GM18868 (cell line): ENCODE measurements at regions not wholly inside any gene's neighbourhood (a gene's known extent, or its start where the extent isn't known, plus 50 kb on each side); places are given as distances from the start of the nearest gene placed in this dataset.
"Not testable (repeated sequence)": the region's sequence is repeated elsewhere in the genome, so short reads cannot be mapped to it uniquely, and the experiment has no call there.

Source experiments
- ATAC-seq: cut with Tn5 transposase; IDR thresholded peaks from one replicate; pipeline ENCODE4 v1.9.1; 2021; ENCODE audit warnings: mild to moderate bottlenecking, moderate library complexity; ENCODE audit not compliant: unreplicated experiment

- ATAC-seq = no peak
Observed at GRCh38 chr16:13697013-13697412, 222.9 kb upstream of the ERCC4 start.

DNA sequence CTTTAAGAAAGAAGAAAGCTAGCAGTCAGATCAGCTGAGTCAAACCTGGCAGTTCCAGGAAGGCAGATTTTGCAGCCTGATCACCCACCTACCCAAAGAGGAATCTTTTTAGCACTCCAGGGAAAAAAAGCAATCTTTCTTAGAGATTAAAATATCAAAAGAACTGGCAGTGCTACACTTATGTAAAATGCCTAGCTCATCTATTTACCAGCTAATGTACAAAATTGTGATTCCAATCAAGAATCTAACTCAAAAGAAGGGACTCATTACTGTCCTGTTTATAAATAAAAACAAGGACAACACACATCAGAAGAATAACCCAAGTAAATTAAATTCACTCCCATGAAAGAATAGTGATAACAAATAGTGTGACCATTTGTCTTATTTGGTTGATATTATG, 222.4 kb upstream of the ERCC4 start:
- no peak for ATAC-seq

- no peak for ATAC-seq
Observed at GRCh38 chr16:13702614-13703013, 217.3 kb upstream of the ERCC4 start.

DNA sequence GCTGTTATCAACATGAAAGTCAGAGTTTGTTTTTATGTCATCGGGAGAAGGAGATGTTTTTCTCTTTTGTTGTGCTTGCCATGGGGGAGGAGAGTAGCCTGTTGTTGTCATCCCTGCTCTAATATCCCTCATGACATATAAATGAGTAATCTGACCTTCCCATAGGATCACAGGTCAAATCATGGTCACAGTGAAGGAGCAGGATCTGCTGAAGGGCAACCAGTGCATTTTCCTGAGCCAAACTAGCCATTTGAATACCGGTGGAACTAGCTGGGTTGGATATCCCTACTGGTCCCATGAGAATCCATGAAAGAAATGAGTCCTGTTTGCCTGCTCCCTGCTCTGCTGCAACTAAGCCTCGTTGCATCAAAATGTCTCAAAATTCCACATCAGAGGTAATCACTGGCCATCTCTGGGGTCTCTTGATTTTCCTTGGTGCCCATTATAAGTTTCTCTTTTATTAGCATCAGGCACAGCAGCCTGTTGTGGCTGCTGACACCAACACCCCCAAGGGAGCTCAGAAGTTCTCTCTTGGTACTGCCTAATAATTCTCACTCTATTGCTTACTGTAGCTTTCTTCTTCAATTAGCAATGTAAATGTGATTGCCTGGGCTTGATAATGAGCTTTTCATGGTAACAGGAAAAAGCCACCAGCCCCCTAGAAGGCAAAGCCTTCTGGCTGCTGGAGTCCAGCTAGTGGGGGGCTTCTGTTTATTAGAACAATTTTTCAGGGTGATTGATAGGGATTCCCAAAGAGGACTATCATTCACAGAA, 211.4 kb upstream of the ERCC4 start:
- ATAC-seq = no peak

- ATAC-seq = no peak
Observed at GRCh38 chr16:13718748-13719147, 201.2 kb upstream of the ERCC4 start.

- no peak for ATAC-seq
Observed at GRCh38 chr16:13727943-13728342, 192.0 kb upstream of the ERCC4 start.

- ATAC-seq = no peak
Observed at GRCh38 chr16:13733561-13733960, 186.4 kb upstream of the ERCC4 start.

DNA sequence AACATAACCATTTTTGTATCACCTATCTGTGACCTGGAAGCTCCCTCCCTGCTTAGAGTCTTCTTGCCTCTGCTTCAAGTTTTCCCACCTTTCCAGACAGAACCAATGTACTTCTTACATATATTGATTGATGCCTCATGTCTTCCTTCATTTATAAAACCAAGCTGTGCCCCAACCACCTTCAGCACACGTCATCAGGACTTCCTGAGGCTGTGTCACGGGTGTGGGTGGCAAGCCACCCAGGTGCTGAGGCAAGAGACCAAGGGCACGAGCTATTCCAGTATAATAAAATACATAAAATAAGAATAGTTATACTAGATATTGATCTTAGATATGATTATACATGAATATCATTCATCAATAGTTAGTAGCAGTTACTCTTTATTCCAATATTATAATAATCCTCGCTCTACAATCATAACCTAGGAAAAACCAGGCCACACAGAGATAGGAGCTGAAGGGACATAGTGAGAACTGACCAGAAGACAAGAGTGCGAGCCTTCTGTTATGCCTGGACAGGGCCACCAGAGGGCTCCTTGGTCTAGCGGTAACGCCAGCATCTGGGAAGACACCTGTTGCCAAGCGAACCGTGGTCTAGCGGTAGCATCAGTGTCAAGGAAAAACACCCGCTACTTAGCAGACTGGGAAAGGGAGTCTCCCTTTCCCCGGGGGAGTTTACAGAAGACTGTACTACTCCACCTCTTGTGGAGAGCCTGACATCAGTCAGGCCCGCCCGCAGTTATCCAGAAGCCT, 180.2 kb upstream of the ERCC4 start:
- ATAC-seq = not testable (repeated sequence)

DNA sequence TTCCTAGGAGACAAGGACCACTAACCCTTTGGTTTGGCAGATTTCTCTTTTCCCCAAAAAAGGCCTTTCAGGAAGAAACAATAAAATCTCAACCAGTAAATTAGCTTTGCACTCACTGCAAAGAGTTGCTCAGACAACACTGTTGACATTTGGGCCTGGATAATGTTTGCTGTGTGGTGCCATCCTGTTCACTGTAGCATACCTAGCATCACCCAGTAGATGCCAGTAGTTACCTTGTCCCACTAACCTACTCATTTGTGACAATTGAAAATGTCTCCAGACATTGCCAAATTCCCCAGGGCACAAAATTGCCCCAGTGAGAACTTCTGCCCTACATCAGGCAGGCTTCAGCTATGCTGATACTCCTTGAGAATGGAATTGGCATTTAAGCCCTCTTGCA, 177.0 kb upstream of the ERCC4 start:
- ATAC-seq = no peak

DNA sequence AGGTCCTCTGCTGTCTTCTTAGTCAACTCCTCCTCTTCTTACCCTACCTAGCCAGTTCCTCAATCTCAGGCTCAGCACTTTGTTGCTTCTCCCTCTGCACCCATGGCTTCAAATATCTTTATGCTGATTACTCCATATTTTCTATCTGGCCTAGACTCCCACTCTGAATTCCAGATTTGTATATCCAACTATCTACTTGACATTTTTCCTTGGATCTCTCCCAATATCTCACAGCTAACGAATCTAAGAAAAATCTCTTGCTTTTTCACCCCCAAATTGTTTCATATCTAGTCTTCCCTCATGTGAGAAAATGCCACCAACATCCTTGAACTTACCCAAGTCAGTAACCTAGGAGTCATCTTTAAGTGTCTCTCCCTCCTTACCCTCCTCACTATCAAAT, 176.4 kb upstream of the ERCC4 start:
- ATAC-seq = no peak

GRCh38 chr16:13756411-13757140, 163.4 kb upstream of the ERCC4 start:
- no peak for ATAC-seq

DNA sequence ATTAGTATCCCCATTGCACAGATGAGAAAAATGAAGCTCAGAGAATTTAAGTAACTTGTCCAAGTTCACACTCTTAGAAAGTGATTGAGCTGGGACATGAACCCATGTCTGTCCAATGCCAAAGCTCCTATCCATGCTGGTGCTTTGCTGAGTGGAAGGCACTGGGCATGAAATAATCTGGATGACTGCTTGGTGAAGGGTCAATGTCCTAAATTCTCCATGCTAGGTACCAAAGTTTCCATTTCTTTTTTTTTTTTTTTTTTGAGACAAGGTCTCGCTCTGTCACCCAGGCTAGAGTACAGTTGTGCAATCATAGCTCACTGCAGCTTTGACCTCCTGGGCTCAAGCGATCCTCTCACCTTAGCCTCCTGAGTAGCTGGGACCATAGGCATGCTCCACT, 153.6 kb upstream of the ERCC4 start:
- no peak for ATAC-seq

GRCh38 chr16:13767215-13767614, 152.7 kb upstream of the ERCC4 start:
- no peak for ATAC-seq

GRCh38 chr16:13768471-13768870, 151.5 kb upstream of the ERCC4 start:
- no peak for ATAC-seq

GRCh38 chr16:13770436-13770835, 149.5 kb upstream of the ERCC4 start:
- ATAC-seq = no peak

DNA sequence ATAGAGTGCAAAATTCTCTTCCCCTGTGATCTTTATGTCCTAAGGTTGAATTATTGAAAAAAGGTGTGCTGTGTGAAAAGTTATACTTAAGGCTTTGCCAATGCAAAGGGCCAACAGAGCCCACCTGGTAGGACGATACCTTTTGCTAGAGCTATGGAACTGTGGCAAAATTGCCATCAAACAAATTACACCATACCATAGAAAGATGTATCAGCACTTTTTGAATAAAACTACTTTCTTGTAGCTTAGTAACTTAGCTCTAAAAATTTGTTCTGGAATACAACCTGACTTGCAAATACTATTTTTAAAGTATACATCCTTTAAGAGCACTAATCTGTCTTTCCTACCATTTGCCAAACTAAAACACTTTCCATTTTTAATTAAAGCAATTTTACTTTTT, 147.2 kb upstream of the ERCC4 start:
- ATAC-seq = no peak

- no peak for ATAC-seq
Observed at GRCh38 chr16:13779676-13780075, 140.3 kb upstream of the ERCC4 start.

DNA sequence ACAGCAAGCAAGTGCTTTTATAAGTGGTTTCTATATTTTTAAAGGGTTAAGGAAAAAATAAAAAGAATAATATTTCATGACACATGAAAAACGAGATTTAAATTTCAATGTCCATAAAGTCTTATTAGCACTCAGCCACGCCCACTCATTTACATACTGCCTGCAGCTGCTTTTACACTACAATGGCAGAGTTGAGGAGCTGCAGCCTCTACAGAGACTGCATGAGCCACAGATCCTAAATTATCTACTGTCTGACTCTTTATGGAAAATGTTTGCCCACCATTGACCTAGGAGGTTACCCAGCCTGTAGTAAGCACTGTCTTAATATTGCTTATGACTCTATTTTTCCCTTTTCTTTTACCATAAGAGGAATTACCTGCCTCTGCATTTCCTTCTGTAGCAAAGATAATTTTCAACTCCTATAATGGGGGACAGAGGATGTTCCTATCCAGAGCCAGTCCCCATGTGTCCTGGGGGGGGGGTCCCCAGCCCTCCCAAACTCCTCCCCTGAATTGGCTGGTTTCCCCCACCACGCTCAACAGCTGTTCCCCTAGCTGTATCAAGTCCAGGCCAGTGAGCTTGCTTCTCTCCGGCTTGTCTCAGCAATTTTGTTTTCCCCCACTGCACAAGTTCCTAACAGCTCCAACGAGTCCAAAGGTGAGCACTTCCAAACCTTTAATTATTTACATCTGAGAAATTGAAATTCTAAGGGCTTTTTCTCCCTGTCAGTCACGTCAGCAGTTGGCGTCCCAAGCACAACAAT, 139.4 kb upstream of the ERCC4 start:
- no peak for ATAC-seq

- ATAC-seq = no peak
Observed at GRCh38 chr16:13781169-13781564, 138.8 kb upstream of the ERCC4 start.

DNA sequence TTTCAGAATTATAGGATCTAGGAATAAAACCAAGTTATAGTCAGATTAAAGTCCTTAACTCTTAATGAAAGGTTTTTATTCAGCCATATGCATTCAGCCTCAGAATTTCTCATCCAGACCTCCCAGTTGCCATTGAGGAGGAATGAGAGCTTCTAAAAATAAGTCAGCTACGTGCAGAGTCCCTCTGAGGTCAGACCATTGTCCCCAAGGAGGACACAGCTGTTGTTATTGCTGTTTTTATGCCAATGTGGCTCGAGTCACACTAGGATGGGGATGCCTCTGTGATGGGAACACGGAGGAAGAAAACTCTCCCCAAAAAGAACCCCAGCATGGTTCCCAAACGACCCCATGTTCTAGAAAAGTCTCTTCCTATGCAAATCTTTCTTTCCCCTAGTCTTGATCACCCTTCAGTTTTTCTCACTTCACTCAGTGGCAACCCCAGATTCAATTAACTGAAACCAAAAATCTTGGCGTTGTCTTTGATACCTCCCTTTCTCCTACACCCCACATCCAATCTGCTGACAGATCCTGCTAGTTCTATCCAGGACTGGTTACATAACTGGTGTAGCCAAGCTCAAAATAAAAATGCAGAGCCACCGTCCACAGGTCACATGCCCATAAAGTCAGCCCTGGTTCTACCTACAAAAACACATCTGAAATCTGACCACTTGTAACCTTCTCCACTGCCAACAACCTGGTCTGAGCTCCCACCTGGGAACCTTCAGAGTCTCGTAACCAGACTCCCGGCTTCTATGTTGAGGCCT, 138.2 kb upstream of the ERCC4 start:
- no peak for ATAC-seq
